ENCODE measurements at regions not wholly inside any gene's neighbourhood (a gene's known extent, or its start where the extent isn't known, plus 50 kb on each side); places are given as distances from the start of the nearest gene placed in this dataset.

- Histone ChIP-seq H3T11ph (ENCODE audit: low read length) (no peak overlapping the region), H2AFZ (ENCODE audit: low read length) (no peak overlapping the region), H4K8ac (replicated peaks; ENCODE audit: insufficient read length, low read depth, low read length) (no peak overlapping the region), H3K18ac (ENCODE audit: insufficient read length, low read depth, low read length) (no peak overlapping the region), H4K91ac (ENCODE audit: insufficient read length, low read depth, low read length) (no peak overlapping the region), H3K4me1 (ENCODE audit: insufficient read depth, low read length) (no peaks in the 10 kb centered on the region), H3K9me3 (ENCODE audit: control insufficient read depth, low read depth, low read length) (peaks cover 4% of the 10 kb centered on the region), H3K4me2 (ENCODE audit: insufficient read depth, insufficient read length, low read length) (no peak overlapping the region), H4K5ac (ENCODE audit: insufficient read length, low read depth, low read length) (no peak overlapping the region), H3K27ac (ENCODE audit: insufficient read length, low read depth, low read length) (no peak overlapping the region), H2BK120ac (ENCODE audit: low read depth, low read length, poor library complexity, severe bottlenecking) (no peak overlapping the region), H3K23me2 (ENCODE audit: insufficient read length, low read depth, low read length, poor library complexity, severe bottlenecking) (no peaks in the 10 kb centered on the region), H3K79me2 (ENCODE audit: insufficient read depth, low read length) (no peaks in the 10 kb centered on the region), H3K27me3 (ENCODE audit: insufficient read depth, low read length) (no peaks in the 10 kb centered on the region), H4K20me1 (ENCODE audit: control insufficient read depth, insufficient read depth, insufficient read length) (no peaks in the 10 kb centered on the region), H3K56ac (ENCODE audit: insufficient read length, low read depth, low read length) (no peak overlapping the region), H3K9ac (ENCODE audit: extremely low read depth, insufficient read length, low read length) (no peak overlapping the region), H2BK20ac (ENCODE audit: low read depth, low read length, poor library complexity, severe bottlenecking) (no peak overlapping the region), H2BK5ac (ENCODE audit: insufficient read length, low read length) (no peak overlapping the region), H3K14ac (ENCODE audit: insufficient read depth, low read length) (no peak overlapping the region), H3K23ac (ENCODE audit: insufficient read length, low read depth, low read length) (no peak overlapping the region), H2BK15ac (ENCODE audit: low read depth, low read length) (no peak overlapping the region), H2BK12ac (ENCODE audit: insufficient read length, low read depth, low read length) (no peak overlapping the region), H2AK5ac (ENCODE audit: insufficient read length, low read length) (no peak overlapping the region), H3K79me1 (ENCODE audit: insufficient read depth, low read depth, low read length, poor library complexity, severe bottlenecking) (no peaks in the 10 kb centered on the region), H3K4ac (ENCODE audit: low read depth, low read length) (no peak overlapping the region)
- H3K36me3 Mint-ChIP-seq (ENCODE audit: insufficient read depth in 1 of 3, low read depth in 3 of 3), result peaks cover 4 to 12% (median 5%) of the 10 kb centered on the region in 3 experiments; a peak in 4 of 7 replicates
- no peak for DNase-seq
- H3K9me3 Mint-ChIP-seq, result peaks cover 9 to 14% of the 10 kb centered on the region in 2 experiments; a peak in 4 of 5 replicates
- H3K27me3 Mint-ChIP-seq (ENCODE audit: low read depth), result no peaks in the 10 kb centered on the region; the same call in 1 of the 2 replicates
- H3K27ac Mint-ChIP-seq, result no peak overlapping the region
- no peak for TF ChIP-seq CTCF (conservative IDR thresholded peaks at IDR 0.05)
- no peaks in the 10 kb centered on the region for H3K4me1 Mint-ChIP-seq
- no peak overlapping the region for H3K4me3 Mint-ChIP-seq
- WGBS (ENCODE audit: extremely low coverage, insufficient read length, low lambda C conversion rate), result no CpG with 5 or more reads among the region's 2 CpGs
These were observed 317.9 kb upstream of the KLF6 start for GRCh38 chr10:4102802-4103344.
